ENCODE measurements at regions not wholly inside any gene's neighbourhood (a gene's known extent, or its start where the extent isn't known, plus 50 kb on each side); places are given as distances from the start of the nearest gene placed in this dataset.

- TF ChIP-seq CTCF (IDR thresholded peaks at IDR 0.05 in 4 of 5, conservative IDR thresholded peaks at IDR 0.05 in 1 of 5): no peak
- no peak for TF ChIP-seq POLR2A (IDR thresholded peaks at IDR 0.05)
Measured at GRCh38 chr1:106223213-106223612, 833.3 kb upstream of the PRMT6 start.
